Chondrocyte (in vitro differentiated cells): ENCODE measurements at regions not wholly inside any gene's neighbourhood (a gene's known extent, or its start where the extent isn't known, plus 50 kb on each side); places are given as distances from the start of the nearest gene placed in this dataset.

Experiments used
- DNase-seq: peaks from one replicate; pipeline ENCODE4 v3.0.0; 2021; ENCODE audit warnings: mixed read lengths, low spot score
- H3K27ac Mint-ChIP-seq: one replicate; pipeline ENCODE4 v1.8.0; 2021; ENCODE audit warnings: mild to moderate bottlenecking, moderate library complexity, mixed read lengths; ENCODE audit not compliant: unreplicated experiment
- H3K27me3 Mint-ChIP-seq: 2 replicates; pipeline ENCODE4 v1.8.0; 2021; ENCODE audit warnings: low read depth, mixed read lengths
- H3K36me3 Mint-ChIP-seq: 2 replicates; pipeline ENCODE4 v1.8.0; 2021; ENCODE audit warnings: low read depth, mixed read lengths
- H3K4me1 Mint-ChIP-seq: 2 replicates; pipeline ENCODE4 v1.8.0; 2021; ENCODE audit warnings: low read depth, mild to moderate bottlenecking, mixed read lengths
- H3K4me3 Mint-ChIP-seq: one replicate; pipeline ENCODE4 v1.8.0; 2021; ENCODE audit warnings: mild to moderate bottlenecking, moderate library complexity, mixed read lengths; ENCODE audit not compliant: unreplicated experiment
- H3K9me3 Mint-ChIP-seq: 2 replicates; pipeline ENCODE4 v1.8.0; 2021; ENCODE audit warnings: low read depth, mixed read lengths
- CTCF ChIP-seq: fragments of 200-600 bp; sonication (generic); IDR thresholded peaks from 2 replicates; pipeline ENCODE4 v1.5.0; 2021; ENCODE audit warnings: antibody characterized with exemption, mild to moderate bottlenecking, moderate library complexity

DNA sequence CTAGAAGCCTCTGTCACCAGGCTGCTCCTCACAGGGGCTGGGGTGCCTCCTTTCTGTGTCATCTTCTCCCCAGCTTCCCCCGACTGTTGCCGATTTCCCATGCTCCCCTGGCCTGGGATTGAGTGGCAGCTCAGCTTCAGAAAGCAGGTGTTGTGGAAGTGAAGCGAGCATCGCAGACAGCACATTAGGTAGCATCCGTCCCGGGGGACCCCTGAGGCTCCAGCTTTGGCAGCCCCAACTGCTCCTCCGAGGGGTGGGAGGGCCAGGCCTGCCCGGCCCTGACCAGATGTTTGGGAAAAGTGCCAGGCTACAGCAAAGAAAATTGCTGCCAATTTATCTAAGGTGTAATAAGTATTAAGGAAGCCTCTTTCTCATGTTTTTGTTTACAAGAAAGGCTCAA lies 1045.6 kb downstream of the BCL11B start:
- H3K4me1 Mint-ChIP-seq: no peaks in the 10 kb centered on the region

DNA sequence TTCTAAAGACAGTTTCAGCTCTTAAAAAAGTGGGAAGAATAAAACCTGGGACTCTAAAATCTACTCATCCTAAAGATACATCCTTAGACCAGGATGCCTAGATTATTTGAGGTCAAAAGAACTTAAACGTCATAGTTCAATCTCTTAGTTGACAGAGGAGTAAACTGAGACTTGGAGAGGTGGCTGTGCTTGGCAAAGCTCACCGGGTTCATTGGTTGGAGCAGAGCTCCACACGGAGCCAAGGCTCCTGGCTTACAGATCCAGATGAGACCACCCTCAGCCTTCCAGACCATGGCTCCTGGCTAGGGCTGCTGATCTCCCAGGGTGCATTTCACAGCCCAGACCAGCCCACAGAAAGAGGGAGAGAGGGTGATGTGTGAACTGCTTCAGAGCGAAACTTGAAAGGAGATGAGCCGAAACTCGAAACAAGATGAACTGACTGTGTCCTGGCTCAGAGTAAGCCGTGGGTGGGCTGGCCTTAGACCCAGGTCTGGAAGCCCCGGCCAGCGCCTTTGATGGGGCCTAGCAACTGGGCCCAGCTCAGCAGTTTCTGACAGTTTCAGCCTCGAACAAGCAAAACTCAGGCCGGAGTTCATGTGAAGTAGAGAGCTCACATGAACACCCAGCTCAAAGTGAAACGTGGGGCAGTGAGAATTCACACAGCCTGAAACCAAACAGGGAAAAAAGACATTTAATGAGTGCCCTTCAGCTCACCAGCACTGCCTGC lies 1044.8 kb downstream of the BCL11B start:
- no peak for DNase-seq
- Mint-ChIP-seq H3K4me1 (no peaks in the 10 kb centered on the region), H3K36me3 (no peaks in the 10 kb centered on the region), H3K4me3 (no peak overlapping the region), H3K9me3 (peaks cover 4% of the 10 kb centered on the region), H3K27ac (no peak overlapping the region), H3K27me3 (no peaks in the 10 kb centered on the region)
- TF ChIP-seq CTCF: no peak

More for the DNA sequence above, 1045.6 kb downstream of the BCL11B start:
- Mint-ChIP-seq H3K27ac (no peak overlapping the region), H3K4me3 (no peak overlapping the region), H3K27me3 (no peaks in the 10 kb centered on the region), H3K36me3 (no peaks in the 10 kb centered on the region), H3K9me3 (peaks cover 4% of the 10 kb centered on the region)
- TF ChIP-seq CTCF: no peak
- no peak for DNase-seq

DNA sequence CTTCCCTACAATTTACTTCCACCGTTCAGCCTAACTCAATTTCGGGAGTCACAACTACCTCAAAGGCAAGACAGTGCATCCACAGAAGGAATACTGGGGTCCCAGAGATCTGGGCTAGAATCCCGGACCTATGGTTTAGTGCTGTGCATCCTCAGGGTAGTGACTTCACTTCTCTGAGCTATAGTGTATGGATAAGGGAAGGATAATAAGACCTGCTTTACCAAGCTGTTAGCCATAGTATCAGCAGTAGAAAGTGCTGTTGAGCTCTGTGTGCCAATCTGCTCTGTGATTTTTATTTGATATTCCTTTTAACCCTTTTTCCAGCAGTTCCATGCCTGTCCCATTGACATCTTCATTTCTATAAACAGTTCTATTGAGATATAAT lies 1044.3 kb downstream of the BCL11B start:
- Mint-ChIP-seq H3K36me3 (no peaks in the 10 kb centered on the region), H3K27ac (no peak overlapping the region), H3K9me3 (peaks cover 4% of the 10 kb centered on the region), H3K4me1 (no peaks in the 10 kb centered on the region), H3K4me3 (no peak overlapping the region), H3K27me3 (no peaks in the 10 kb centered on the region)
- no peak for DNase-seq
- TF ChIP-seq CTCF: no peak

GRCh38 chr14:98229656-98230366 lies 1042.2 kb downstream of the BCL11B start:
- no peaks in the 10 kb centered on the region for H3K27me3 Mint-ChIP-seq
- no peak for TF ChIP-seq CTCF
- no peak for DNase-seq

GRCh38 chr14:98230411-98230810 lies 1041.6 kb downstream of the BCL11B start:
- H3K4me3 Mint-ChIP-seq: no peak overlapping the region
- no peak overlapping the region for H3K27ac Mint-ChIP-seq

More at GRCh38 chr14:98229656-98230366, 1042.2 kb downstream of the BCL11B start:
- Mint-ChIP-seq H3K9me3 (peaks cover 3% of the 10 kb centered on the region), H3K27ac (no peak overlapping the region), H3K4me1 (no peaks in the 10 kb centered on the region), H3K36me3 (no peaks in the 10 kb centered on the region), H3K4me3 (no peak overlapping the region)

More at GRCh38 chr14:98230411-98230810, 1041.6 kb downstream of the BCL11B start:
- TF ChIP-seq CTCF: no peak
- H3K4me1 Mint-ChIP-seq: no peaks in the 10 kb centered on the region
- peaks cover 4% of the 10 kb centered on the region for H3K9me3 Mint-ChIP-seq
- no peak for DNase-seq
- no peaks in the 10 kb centered on the region for H3K36me3 Mint-ChIP-seq
- no peaks in the 10 kb centered on the region for H3K27me3 Mint-ChIP-seq
